ENCODE measurements at regions not wholly inside any gene's neighbourhood (a gene's known extent, or its start where the extent isn't known, plus 50 kb on each side); places are given as distances from the start of the nearest gene placed in this dataset.

GRCh38 chr11:134712228-134713145 is 300.4 kb upstream of the B3GAT1 start:
- H3K27me3 ChIP-seq (ENCODE audit: control insufficient read depth, insufficient read depth, low read length): no peaks in the 10 kb centered on the region
- TF ChIP-seq, protein P1, sequence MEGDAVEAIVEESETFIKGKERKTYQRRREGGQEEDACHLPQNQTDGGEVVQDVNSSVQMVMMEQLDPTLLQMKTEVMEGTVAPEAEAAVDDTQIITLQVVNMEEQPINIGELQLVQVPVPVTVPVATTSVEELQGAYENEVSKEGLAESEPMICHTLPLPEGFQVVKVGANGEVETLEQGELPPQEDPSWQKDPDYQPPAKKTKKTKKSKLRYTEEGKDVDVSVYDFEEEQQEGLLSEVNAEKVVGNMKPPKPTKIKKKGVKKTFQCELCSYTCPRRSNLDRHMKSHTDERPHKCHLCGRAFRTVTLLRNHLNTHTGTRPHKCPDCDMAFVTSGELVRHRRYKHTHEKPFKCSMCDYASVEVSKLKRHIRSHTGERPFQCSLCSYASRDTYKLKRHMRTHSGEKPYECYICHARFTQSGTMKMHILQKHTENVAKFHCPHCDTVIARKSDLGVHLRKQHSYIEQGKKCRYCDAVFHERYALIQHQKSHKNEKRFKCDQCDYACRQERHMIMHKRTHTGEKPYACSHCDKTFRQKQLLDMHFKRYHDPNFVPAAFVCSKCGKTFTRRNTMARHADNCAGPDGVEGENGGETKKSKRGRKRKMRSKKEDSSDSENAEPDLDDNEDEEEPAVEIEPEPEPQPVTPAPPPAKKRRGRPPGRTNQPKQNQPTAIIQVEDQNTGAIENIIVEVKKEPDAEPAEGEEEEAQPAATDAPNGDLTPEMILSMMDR (IDR thresholded peaks at IDR 0.05; ENCODE audit: insufficient read depth, low read length, severe bottlenecking): no peak
- FAIRE-seq: no peak
- H3K4me3 ChIP-seq (ENCODE audit: low read depth, low read length): no peak overlapping the region
- H3K36me3 ChIP-seq (ENCODE audit: control insufficient read depth, insufficient read depth, low read length): no peaks in the 10 kb centered on the region
- no peak for DNase-seq (ENCODE audit: low read depth)

GRCh38 chr11:134711588-134711987 is 299.5 kb upstream of the B3GAT1 start:
- no peaks in the 10 kb centered on the region for H3K36me3 ChIP-seq (ENCODE audit: control insufficient read depth, insufficient read depth, low read length)
- no peaks in the 10 kb centered on the region for H3K27me3 ChIP-seq (ENCODE audit: control insufficient read depth, insufficient read depth, low read length)
- DNase-seq (ENCODE audit: low read depth) (no peak), FAIRE-seq (no peak)
- TF ChIP-seq, protein P1 (IDR thresholded peaks at IDR 0.05; ENCODE audit: insufficient read depth, low read length, severe bottlenecking): no peak
- no peak overlapping the region for H3K4me3 ChIP-seq (ENCODE audit: low read depth, low read length)

GRCh38 chr11:134710861-134711407 is 298.9 kb upstream of the B3GAT1 start:
- no peak overlapping the region for H3K4me3 ChIP-seq (ENCODE audit: low read depth, low read length)
- H3K27me3 ChIP-seq (ENCODE audit: control insufficient read depth, insufficient read depth, low read length): no peaks in the 10 kb centered on the region
- H3K36me3 ChIP-seq (ENCODE audit: control insufficient read depth, insufficient read depth, low read length): no peaks in the 10 kb centered on the region
- TF ChIP-seq, protein P1 (IDR thresholded peaks at IDR 0.05; ENCODE audit: insufficient read depth, low read length, severe bottlenecking): no peak
- DNase-seq (ENCODE audit: low read depth): no peak
- no peak for FAIRE-seq

DNA sequence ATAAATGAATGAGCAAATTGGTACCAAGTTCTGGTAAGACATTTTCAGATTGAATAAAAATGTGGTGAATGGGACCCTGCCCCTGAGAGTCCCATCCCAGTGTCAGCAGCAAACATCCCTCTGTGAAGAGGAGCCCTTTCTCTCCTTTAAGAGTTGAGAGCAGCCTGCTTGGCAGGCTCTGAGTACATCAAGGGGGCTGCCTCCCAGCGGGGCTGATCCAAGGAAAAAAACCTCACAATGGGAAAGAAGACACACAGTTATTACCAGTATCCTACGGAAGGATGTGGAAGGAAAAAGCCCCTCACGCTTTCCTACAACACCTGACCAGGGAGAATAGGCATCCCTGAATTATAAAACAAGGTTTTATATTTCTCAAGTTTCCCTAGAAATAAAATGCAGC is 293.8 kb upstream of the B3GAT1 start:
- Histone ChIP-seq H3K4me3 (ENCODE audit: low read depth, low read length) (no peak overlapping the region), H3K27me3 (ENCODE audit: control insufficient read depth, insufficient read depth, low read length) (no peaks in the 10 kb centered on the region), H3K36me3 (ENCODE audit: control insufficient read depth, insufficient read depth, low read length) (no peaks in the 10 kb centered on the region)
- no peak for DNase-seq (ENCODE audit: low read depth)
- TF ChIP-seq, protein P1 (IDR thresholded peaks at IDR 0.05; ENCODE audit: insufficient read depth, low read length, severe bottlenecking): no peak
- FAIRE-seq: no peak

DNA sequence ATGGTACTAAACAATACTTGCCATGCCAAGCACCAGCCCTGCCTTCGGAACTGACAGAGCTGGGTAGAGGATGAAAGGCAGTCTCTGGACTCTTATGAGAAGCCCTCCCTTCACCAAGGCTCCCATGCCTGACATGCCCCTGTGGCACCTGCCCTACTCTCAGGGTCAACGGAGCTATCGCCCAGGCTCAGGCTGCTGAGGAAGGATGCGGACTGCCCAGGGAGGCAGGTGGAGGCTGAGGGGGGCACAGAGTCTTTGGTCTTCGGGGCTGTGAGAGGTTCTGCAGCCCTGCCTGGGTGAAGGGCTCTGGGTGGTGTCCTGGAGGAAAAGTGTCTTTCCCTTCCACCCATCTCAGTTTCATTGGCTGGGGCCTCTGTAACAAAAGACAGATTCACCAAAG is 290.8 kb upstream of the B3GAT1 start:
- DNase-seq (ENCODE audit: low read depth) (no peak), FAIRE-seq (no peak)
- TF ChIP-seq, protein P1 (IDR thresholded peaks at IDR 0.05; ENCODE audit: insufficient read depth, low read length, severe bottlenecking): no peak
- Histone ChIP-seq H3K27me3 (ENCODE audit: control insufficient read depth, insufficient read depth, low read length) (no peaks in the 10 kb centered on the region), H3K4me3 (ENCODE audit: low read depth, low read length) (no peak overlapping the region), H3K36me3 (ENCODE audit: control insufficient read depth, insufficient read depth, low read length) (no peaks in the 10 kb centered on the region)

Data from bronchial epithelial cell (primary cell).